HEK293 (cell line): ENCODE measurements at regions not wholly inside any gene's neighbourhood (a gene's known extent, or its start where the extent isn't known, plus 50 kb on each side); places are given as distances from the start of the nearest gene placed in this dataset.

Experiments used
- FEZF1 ChIP-seq: fragments of 450-650 bp; formaldehyde crosslinking; IDR thresholded peaks from 2 replicates; pipeline ENCODE4 v1.5.1; 2016; ENCODE audit warnings: missing biosample characterization, missing genetic modification characterization
- IKZF3 ChIP-seq: fragments of 450-650 bp; IDR thresholded peaks from 2 replicates; pipeline ENCODE4 v1.5.0; 2018; ENCODE audit warnings: missing biosample characterization, mild to moderate bottlenecking, missing genetic modification characterization, moderate library complexity
- KLF9 ChIP-seq: fragments of 450-650 bp; formaldehyde crosslinking; IDR thresholded peaks from 2 replicates; pipeline ENCODE4 v1.5.1; 2016; ENCODE audit warnings: missing biosample characterization, missing genetic modification characterization, low read depth
- SCRT1 ChIP-seq: fragments of 450-650 bp; formaldehyde crosslinking; IDR thresholded peaks from 2 replicates; pipeline ENCODE4 v1.5.1; 2016; ENCODE audit warnings: missing biosample characterization, missing genetic modification characterization, borderline replicate concordance
- SP7 ChIP-seq: fragments of 450-650 bp; formaldehyde crosslinking; IDR thresholded peaks from 2 replicates; pipeline ENCODE4 v1.5.1; 2016; ENCODE audit warnings: missing biosample characterization, missing genetic modification characterization
- ZBTB20 ChIP-seq: fragments of 450-650 bp; formaldehyde crosslinking; IDR thresholded peaks from 2 replicates; pipeline ENCODE4 v1.5.1; 2016; ENCODE audit warnings: missing biosample characterization, missing genetic modification characterization
- ZBTB21 ChIP-seq: fragments of 450-650 bp; formaldehyde crosslinking; IDR thresholded peaks from 2 replicates; pipeline ENCODE4 v1.5.1; 2017; ENCODE audit warnings: missing biosample characterization, missing genetic modification characterization
- ZEB2 ChIP-seq: fragments of 450-650 bp; formaldehyde crosslinking; IDR thresholded peaks from 2 replicates; pipeline ENCODE4 v1.5.1; 2016; ENCODE audit warnings: missing biosample characterization, missing genetic modification characterization
- ZFP37 ChIP-seq: fragments of 450-650 bp; formaldehyde crosslinking; IDR thresholded peaks from 2 replicates; pipeline ENCODE4 v1.5.1; 2016; ENCODE audit warnings: missing biosample characterization, missing genetic modification characterization
- ZNF10 ChIP-seq: fragments of 450-650 bp; formaldehyde crosslinking; IDR thresholded peaks from 2 replicates; pipeline ENCODE4 v1.5.1; 2017; ENCODE audit warnings: missing biosample characterization, missing genetic modification characterization
- ZNF112 ChIP-seq: fragments of 450-650 bp; formaldehyde crosslinking; IDR thresholded peaks from 2 replicates; pipeline ENCODE4 v1.5.0; 2017; ENCODE audit warnings: missing biosample characterization, missing genetic modification characterization
- ZNF132 ChIP-seq: fragments of 450-650 bp; formaldehyde crosslinking; IDR thresholded peaks from 2 replicates; pipeline ENCODE4 v1.5.1; 2017; ENCODE audit warnings: missing biosample characterization, missing genetic modification characterization, borderline replicate concordance
- ZNF140 ChIP-seq: fragments of 450-650 bp; formaldehyde crosslinking; IDR thresholded peaks from 2 replicates; pipeline ENCODE4 v1.5.1; 2016; ENCODE audit warnings: missing biosample characterization, missing genetic modification characterization
- ZNF184 ChIP-seq: fragments of 450-650 bp; IDR thresholded peaks from 2 replicates; pipeline ENCODE4 v1.5.1; 2018; ENCODE audit warnings: missing biosample characterization, mild to moderate bottlenecking, missing genetic modification characterization
- ZNF2 ChIP-seq: fragments of 450-650 bp; formaldehyde crosslinking; IDR thresholded peaks from 2 replicates; pipeline ENCODE4 v1.5.1; 2016; ENCODE audit warnings: missing biosample characterization, missing genetic modification characterization
- ZNF274 ChIP-seq, 2 experiments: fragments of 200-500 bp in 1 of 2; fragments of 450-650 bp in 1 of 2; sonication (Bioruptor generic) in 1 of 2; formaldehyde crosslinking in 1 of 2; IDR thresholded peaks; 2 replicates each; pipeline versions ENCODE4 v1.5.1 to v1.6.1; 2014 to 2016; ENCODE audit warnings: borderline replicate concordance in 1 of 2, inconsistent platforms in 1 of 2, low read length in 1 of 2, missing biosample characterization in 1 of 2, missing genetic modification characterization in 1 of 2
- ZNF350 ChIP-seq: fragments of 450-650 bp; formaldehyde crosslinking; IDR thresholded peaks from 2 replicates; pipeline ENCODE4 v1.5.0; 2017; ENCODE audit warnings: missing biosample characterization, mild to moderate bottlenecking, missing genetic modification characterization
- ZNF366 ChIP-seq: fragments of 450-650 bp; formaldehyde crosslinking; conservative IDR thresholded peaks from 2 replicates; pipeline ENCODE4 v1.5.1; 2016; ENCODE audit warnings: missing biosample characterization, missing genetic modification characterization
- ZNF404 ChIP-seq: fragments of 450-650 bp; formaldehyde crosslinking; IDR thresholded peaks from 2 replicates; pipeline ENCODE4 v1.5.1; 2017; ENCODE audit warnings: missing biosample characterization, missing genetic modification characterization
- ZNF558 ChIP-seq: fragments of 450-650 bp; formaldehyde crosslinking; IDR thresholded peaks from 2 replicates; pipeline ENCODE4 v1.5.1; 2016; ENCODE audit warnings: missing biosample characterization, missing genetic modification characterization
- ZNF561 ChIP-seq: fragments of 450-650 bp; IDR thresholded peaks from 2 replicates; pipeline ENCODE4 v1.5.1; 2018; ENCODE audit warnings: missing biosample characterization, missing genetic modification characterization, borderline replicate concordance
- ZNF707 ChIP-seq: fragments of 450-650 bp; formaldehyde crosslinking; IDR thresholded peaks from 2 replicates; pipeline ENCODE4 v1.5.1; 2016; ENCODE audit warnings: missing biosample characterization, missing genetic modification characterization
- ZNF747 ChIP-seq: fragments of 450-650 bp; formaldehyde crosslinking; IDR thresholded peaks from 2 replicates; pipeline ENCODE4 v1.5.1; 2016; ENCODE audit warnings: missing biosample characterization, missing genetic modification characterization
- ZNF768 ChIP-seq: fragments of 450-650 bp; formaldehyde crosslinking; IDR thresholded peaks from 2 replicates; pipeline ENCODE4 v1.5.1; 2018; ENCODE audit warnings: missing biosample characterization, mild to moderate bottlenecking, missing genetic modification characterization
- TF ChIP-seq, protein P1 (sequence below): fragments of 450-650 bp; formaldehyde crosslinking; IDR thresholded peaks from 2 replicates; pipeline ENCODE4 v1.5.1; 2017; ENCODE audit warnings: missing biosample characterization, missing genetic modification characterization
- TF ChIP-seq, protein P2 (sequence below): fragments of 450-650 bp; formaldehyde crosslinking; IDR thresholded peaks from 2 replicates; pipeline ENCODE4; 2016; ENCODE audit warnings: missing biosample characterization, missing genetic modification characterization
- TF ChIP-seq, protein P3 (sequence below): fragments of 450-650 bp; IDR thresholded peaks from 2 replicates; pipeline ENCODE4 v1.5.1; 2018; ENCODE audit warnings: missing biosample characterization, mild to moderate bottlenecking, missing genetic modification characterization
- TF ChIP-seq, protein P4 (sequence below): fragments of 450-650 bp; IDR thresholded peaks from 2 replicates; pipeline ENCODE4 v1.5.1; 2018; ENCODE audit warnings: missing biosample characterization, missing genetic modification characterization
- TF ChIP-seq, protein P5 (sequence below): fragments of 450-650 bp; formaldehyde crosslinking; IDR thresholded peaks from 2 replicates; pipeline ENCODE4 v1.5.1; 2016; ENCODE audit warnings: missing biosample characterization, missing genetic modification characterization
- TF ChIP-seq, protein P6 (sequence below): fragments of 450-650 bp; formaldehyde crosslinking; IDR thresholded peaks from 2 replicates; pipeline ENCODE4 v1.5.0; 2017; ENCODE audit warnings: missing biosample characterization, missing genetic modification characterization, borderline replicate concordance

DNA sequence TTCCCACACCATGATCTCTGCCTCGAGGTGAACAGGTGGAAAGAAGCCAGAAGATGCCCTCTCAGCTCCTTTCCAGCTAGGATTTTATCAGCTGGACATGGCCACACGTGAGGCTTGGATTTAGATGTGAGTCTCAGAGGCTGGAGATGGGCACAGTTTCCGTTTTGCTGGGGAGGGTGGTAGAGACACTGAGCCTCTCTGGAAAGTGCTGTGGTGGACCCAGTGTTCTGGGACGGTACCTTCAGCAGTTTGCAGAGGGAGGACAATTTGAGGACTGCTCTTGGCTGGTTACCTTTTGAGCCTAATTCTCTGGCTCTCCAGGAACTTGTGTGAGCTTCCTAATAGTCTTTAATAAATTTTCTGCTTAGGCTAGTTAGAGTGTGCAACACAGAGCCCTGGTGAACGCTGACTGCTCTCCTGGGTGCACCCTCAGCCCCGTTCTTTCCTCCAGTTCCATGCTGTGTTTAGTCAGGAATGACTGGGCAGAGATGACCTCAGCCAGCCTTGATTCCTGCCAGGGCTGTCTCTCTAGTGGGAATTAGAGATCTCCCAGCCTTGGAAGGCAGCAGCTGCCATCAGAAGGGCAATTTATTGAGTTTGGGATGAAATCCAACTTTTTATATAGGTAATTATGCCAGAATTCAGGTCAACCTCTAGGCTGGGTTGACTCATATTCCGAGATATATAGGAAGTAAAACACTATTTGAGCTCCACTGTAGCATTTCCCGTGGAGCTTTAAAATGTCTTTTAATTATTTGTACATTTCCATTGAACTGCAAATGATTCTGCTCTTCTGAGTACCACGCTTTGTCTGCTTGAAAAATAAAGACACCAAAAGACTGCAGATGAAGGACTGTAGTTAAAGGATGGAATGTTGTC lies 103.9 kb downstream of the GATA3 start (continued):
- TF ChIP-seq ZNF112 (tag by site-specific recombination) (no peak), ZNF561 (tag by site-specific recombination) (0 out of 2 replicates have a peak, but pooled peaks have one; percentile 66), ZNF10 (tag by site-specific recombination) (no peak), ZBTB20 (tag by site-specific recombination) (peak; percentile 94), KLF9 (tag by site-specific recombination) (no peak), ZNF274 (IDR thresholded peaks at IDR 0.05; ENCODE audit: low read length) (no peak), ZNF274 (tag by site-specific recombination; IDR thresholded peaks at IDR 0.05; ENCODE audit: borderline replicate concordance) (no peak), ZNF350 (tag by site-specific recombination) (no peak), ZNF747 (tag by site-specific recombination) (no peak), ZNF366 (tag by site-specific recombination) (peak; percentile 44), IKZF3 (tag by site-specific recombination) (peak; percentile 45; the same call in 1 of the 2 replicates), ZBTB21 (0 out of 2 replicates have a peak, but pooled peaks have one; percentile 20), ZNF140 (tag by site-specific recombination) (no peak), FEZF1 (no peak), ZNF184 (tag by site-specific recombination) (peak; percentile 27; the same call in 1 of the 2 replicates), ZFP37 (tag by site-specific recombination) (no peak), SCRT1 (no peak), ZEB2 (tag by site-specific recombination) (peak; percentile 32; the same call in 1 of the 2 replicates), SP7 (tag by site-specific recombination) (peak; percentile 81), ZNF707 (tag by site-specific recombination) (no peak), ZNF2 (peak; percentile 22; the same call in 1 of the 2 replicates), ZNF558 (tag by site-specific recombination) (no peak), ZNF404 (tag by site-specific recombination) (no peak), ZNF132 (tag by site-specific recombination) (no peak), ZNF768 (no peak)
- TF ChIP-seq, protein P1, sequence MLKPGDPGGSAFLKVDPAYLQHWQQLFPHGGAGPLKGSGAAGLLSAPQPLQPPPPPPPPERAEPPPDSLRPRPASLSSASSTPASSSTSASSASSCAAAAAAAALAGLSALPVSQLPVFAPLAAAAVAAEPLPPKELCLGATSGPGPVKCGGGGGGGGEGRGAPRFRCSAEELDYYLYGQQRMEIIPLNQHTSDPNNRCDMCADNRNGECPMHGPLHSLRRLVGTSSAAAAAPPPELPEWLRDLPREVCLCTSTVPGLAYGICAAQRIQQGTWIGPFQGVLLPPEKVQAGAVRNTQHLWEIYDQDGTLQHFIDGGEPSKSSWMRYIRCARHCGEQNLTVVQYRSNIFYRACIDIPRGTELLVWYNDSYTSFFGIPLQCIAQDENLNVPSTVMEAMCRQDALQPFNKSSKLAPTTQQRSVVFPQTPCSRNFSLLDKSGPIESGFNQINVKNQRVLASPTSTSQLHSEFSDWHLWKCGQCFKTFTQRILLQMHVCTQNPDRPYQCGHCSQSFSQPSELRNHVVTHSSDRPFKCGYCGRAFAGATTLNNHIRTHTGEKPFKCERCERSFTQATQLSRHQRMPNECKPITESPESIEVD, result peak; percentile 97
- TF ChIP-seq, protein P2, sequence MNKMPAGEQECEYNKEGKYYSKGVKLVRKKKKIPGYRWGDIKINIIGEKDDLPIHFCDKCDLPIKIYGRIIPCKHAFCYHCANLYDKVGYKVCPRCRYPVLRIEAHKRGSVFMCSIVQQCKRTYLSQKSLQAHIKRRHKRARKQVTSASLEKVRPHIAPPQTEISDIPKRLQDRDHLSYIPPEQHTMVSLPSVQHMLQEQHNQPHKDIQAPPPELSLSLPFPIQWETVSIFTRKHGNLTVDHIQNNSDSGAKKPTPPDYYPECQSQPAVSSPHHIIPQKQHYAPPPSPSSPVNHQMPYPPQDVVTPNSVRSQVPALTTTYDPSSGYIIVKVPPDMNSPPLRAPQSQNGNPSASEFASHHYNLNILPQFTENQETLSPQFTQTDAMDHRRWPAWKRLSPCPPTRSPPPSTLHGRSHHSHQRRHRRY, result no peak
- TF ChIP-seq, protein P3, sequence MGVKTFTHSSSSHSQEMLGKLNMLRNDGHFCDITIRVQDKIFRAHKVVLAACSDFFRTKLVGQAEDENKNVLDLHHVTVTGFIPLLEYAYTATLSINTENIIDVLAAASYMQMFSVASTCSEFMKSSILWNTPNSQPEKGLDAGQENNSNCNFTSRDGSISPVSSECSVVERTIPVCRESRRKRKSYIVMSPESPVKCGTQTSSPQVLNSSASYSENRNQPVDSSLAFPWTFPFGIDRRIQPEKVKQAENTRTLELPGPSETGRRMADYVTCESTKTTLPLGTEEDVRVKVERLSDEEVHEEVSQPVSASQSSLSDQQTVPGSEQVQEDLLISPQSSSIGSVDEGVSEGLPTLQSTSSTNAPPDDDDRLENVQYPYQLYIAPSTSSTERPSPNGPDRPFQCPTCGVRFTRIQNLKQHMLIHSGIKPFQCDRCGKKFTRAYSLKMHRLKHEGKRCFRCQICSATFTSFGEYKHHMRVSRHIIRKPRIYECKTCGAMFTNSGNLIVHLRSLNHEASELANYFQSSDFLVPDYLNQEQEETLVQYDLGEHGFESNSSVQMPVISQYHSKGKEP, result no peak
- TF ChIP-seq, protein P4, sequence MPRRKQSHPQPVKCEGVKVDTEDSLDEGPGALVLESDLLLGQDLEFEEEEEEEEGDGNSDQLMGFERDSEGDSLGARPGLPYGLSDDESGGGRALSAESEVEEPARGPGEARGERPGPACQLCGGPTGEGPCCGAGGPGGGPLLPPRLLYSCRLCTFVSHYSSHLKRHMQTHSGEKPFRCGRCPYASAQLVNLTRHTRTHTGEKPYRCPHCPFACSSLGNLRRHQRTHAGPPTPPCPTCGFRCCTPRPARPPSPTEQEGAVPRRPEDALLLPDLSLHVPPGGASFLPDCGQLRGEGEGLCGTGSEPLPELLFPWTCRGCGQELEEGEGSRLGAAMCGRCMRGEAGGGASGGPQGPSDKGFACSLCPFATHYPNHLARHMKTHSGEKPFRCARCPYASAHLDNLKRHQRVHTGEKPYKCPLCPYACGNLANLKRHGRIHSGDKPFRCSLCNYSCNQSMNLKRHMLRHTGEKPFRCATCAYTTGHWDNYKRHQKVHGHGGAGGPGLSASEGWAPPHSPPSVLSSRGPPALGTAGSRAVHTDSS, result no peak
- TF ChIP-seq, protein P5, sequence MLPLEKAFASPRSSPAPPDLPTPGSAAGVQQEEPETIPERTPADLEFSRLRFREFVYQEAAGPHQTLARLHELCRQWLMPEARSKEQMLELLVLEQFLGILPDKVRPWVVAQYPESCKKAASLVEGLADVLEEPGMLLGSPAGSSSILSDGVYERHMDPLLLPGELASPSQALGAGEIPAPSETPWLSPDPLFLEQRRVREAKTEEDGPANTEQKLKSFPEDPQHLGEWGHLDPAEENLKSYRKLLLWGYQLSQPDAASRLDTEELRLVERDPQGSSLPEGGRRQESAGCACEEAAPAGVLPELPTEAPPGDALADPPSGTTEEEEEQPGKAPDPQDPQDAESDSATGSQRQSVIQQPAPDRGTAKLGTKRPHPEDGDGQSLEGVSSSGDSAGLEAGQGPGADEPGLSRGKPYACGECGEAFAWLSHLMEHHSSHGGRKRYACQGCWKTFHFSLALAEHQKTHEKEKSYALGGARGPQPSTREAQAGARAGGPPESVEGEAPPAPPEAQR (tag by site-specific recombination), result no peak
- TF ChIP-seq, protein P6, sequence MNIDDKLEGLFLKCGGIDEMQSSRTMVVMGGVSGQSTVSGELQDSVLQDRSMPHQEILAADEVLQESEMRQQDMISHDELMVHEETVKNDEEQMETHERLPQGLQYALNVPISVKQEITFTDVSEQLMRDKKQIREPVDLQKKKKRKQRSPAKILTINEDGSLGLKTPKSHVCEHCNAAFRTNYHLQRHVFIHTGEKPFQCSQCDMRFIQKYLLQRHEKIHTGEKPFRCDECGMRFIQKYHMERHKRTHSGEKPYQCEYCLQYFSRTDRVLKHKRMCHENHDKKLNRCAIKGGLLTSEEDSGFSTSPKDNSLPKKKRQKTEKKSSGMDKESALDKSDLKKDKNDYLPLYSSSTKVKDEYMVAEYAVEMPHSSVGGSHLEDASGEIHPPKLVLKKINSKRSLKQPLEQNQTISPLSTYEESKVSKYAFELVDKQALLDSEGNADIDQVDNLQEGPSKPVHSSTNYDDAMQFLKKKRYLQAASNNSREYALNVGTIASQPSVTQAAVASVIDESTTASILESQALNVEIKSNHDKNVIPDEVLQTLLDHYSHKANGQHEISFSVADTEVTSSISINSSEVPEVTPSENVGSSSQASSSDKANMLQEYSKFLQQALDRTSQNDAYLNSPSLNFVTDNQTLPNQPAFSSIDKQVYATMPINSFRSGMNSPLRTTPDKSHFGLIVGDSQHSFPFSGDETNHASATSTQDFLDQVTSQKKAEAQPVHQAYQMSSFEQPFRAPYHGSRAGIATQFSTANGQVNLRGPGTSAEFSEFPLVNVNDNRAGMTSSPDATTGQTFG, result no peak
